ENCODE measurements at regions not wholly inside any gene's neighbourhood (a gene's known extent, or its start where the extent isn't known, plus 50 kb on each side); places are given as distances from the start of the nearest gene placed in this dataset.

- H3K4me3 ChIP-seq (replicated peaks; ENCODE audit: insufficient read depth, low read length) = no peak overlapping the region
- TF ChIP-seq CTCF (IDR thresholded peaks at IDR 0.05; ENCODE audit: insufficient read depth, low read length) = no peak
- no peak for TF ChIP-seq REST (IDR thresholded peaks at IDR 0.05; ENCODE audit: insufficient replicate concordance, low read depth)
- no peak for TF ChIP-seq GABPA (IDR thresholded peaks at IDR 0.05; ENCODE audit: low read depth)
- no peak for TF ChIP-seq POLR2AphosphoS5 (IDR thresholded peaks at IDR 0.05; ENCODE audit: low read depth)
- TF ChIP-seq SPI1 (IDR thresholded peaks at IDR 0.05; ENCODE audit: borderline replicate concordance, low read depth) = no peak
- DNase-seq (ENCODE audit: low read depth in 1 of 2, low spot score in 1 of 2) = no peak
- H3K27ac ChIP-seq (replicated peaks) = no peak overlapping the region
- no peaks in the 10 kb centered on the region for H3K27me3 ChIP-seq (ENCODE audit: insufficient read depth, poor library complexity, severe bottlenecking)
Observed at GRCh38 chr3:104018541-104018940, 1348.2 kb upstream of the ALCAM start.

GRCh38 chr3:104031598-104031997 lies 1335.1 kb upstream of the ALCAM start:
- Histone ChIP-seq H3K27ac (replicated peaks) (no peak overlapping the region), H3K4me3 (replicated peaks; ENCODE audit: insufficient read depth, low read length) (no peak overlapping the region), H3K27me3 (ENCODE audit: insufficient read depth, poor library complexity, severe bottlenecking) (no peaks in the 10 kb centered on the region)
- DNase-seq (ENCODE audit: low read depth in 1 of 2, low spot score in 1 of 2) = no peak
- no peak for TF ChIP-seq CTCF (IDR thresholded peaks at IDR 0.05; ENCODE audit: insufficient read depth, low read length)
- TF ChIP-seq SPI1 (IDR thresholded peaks at IDR 0.05; ENCODE audit: borderline replicate concordance, low read depth) = no peak
- no peak for TF ChIP-seq REST (IDR thresholded peaks at IDR 0.05; ENCODE audit: insufficient replicate concordance, low read depth)
- no peak for TF ChIP-seq GABPA (IDR thresholded peaks at IDR 0.05; ENCODE audit: low read depth)
- no peak for TF ChIP-seq POLR2AphosphoS5 (IDR thresholded peaks at IDR 0.05; ENCODE audit: low read depth)

GRCh38 chr3:104032283-104032682 lies 1334.4 kb upstream of the ALCAM start:
- H3K27me3 ChIP-seq (ENCODE audit: insufficient read depth, poor library complexity, severe bottlenecking) = no peaks in the 10 kb centered on the region
- H3K4me3 ChIP-seq (replicated peaks; ENCODE audit: insufficient read depth, low read length) = no peak overlapping the region
- TF ChIP-seq CTCF (IDR thresholded peaks at IDR 0.05; ENCODE audit: insufficient read depth, low read length) = no peak
- TF ChIP-seq POLR2AphosphoS5 (IDR thresholded peaks at IDR 0.05; ENCODE audit: low read depth) = no peak
- no peak for TF ChIP-seq REST (IDR thresholded peaks at IDR 0.05; ENCODE audit: insufficient replicate concordance, low read depth)
- TF ChIP-seq GABPA (IDR thresholded peaks at IDR 0.05; ENCODE audit: low read depth) = no peak
- no peak for TF ChIP-seq SPI1 (IDR thresholded peaks at IDR 0.05; ENCODE audit: borderline replicate concordance, low read depth)
- DNase-seq (ENCODE audit: low read depth in 1 of 2, low spot score in 1 of 2) = no peak
- no peak overlapping the region for H3K27ac ChIP-seq (replicated peaks)

Measured in HL-60 (cell line).